ENCODE measurements at regions not wholly inside any gene's neighbourhood (a gene's known extent, or its start where the extent isn't known, plus 50 kb on each side); places are given as distances from the start of the nearest gene placed in this dataset.

- FAIRE-seq (no peak), ATAC-seq (no peak), DNase-seq (ENCODE audit: low spot score) (no peak)
- peaks cover 10% of the 10 kb centered on the region; the same call in 1 of the 2 replicates for H3K9me3 ChIP-seq (ENCODE audit: low read length)
- no peak overlapping the region for H2AFZ ChIP-seq (ENCODE audit: low read length)
- H3K79me2 ChIP-seq (ENCODE audit: insufficient read depth, low read length) = no peaks in the 10 kb centered on the region
- H4K20me1 ChIP-seq (ENCODE audit: insufficient read depth, low read length) = no peaks in the 10 kb centered on the region
- H3K4me1 ChIP-seq (ENCODE audit: insufficient read depth, low read length) = no peaks in the 10 kb centered on the region
- in situ Hi-C loops (cut with HindIII; ENCODE audit: extremely low pct_ligation_motif_present, low pct_unique_long_range_greater_than_20kb) = no loop called here
- intact Hi-C loops (cut with micrococcal nuclease; ENCODE audit: unreplicated experiment) = no loop called here
- BruUV-seq (replicated peaks) = no TSS peak
- no peaks in the 10 kb centered on the region for H3K27me3 ChIP-seq (ENCODE audit: control insufficient read depth in 1 of 2, insufficient read depth in 2 of 2, low read length in 2 of 2)
- no peak overlapping the region for H3K4me2 ChIP-seq (ENCODE audit: low read depth, low read length)
- 0% methylated on average over 2 of the region's 2 CpGs for WGBS (ENCODE audit: low lambda C conversion rate)
- ChIA-PET POLR2A (no interaction called here), CTCF (ENCODE audit: low intra/inter-chr PET ratio, low total read pairs) (no interaction called here)
- no peak overlapping the region for H3K27ac ChIP-seq (ENCODE audit: extremely low read length, insufficient read depth, low read length)
- TF ChIP-seq TRIM24 (CRISPR knock-in tag; IDR thresholded peaks at IDR 0.05) (no peak), PCBP2 (optimal IDR thresholded peaks at IDR 0.05; ENCODE audit: low read depth, low read length, poor library complexity, severe bottlenecking) (peak; percentile 70), HNRNPK (IDR thresholded peaks at IDR 0.05; ENCODE audit: low read depth, low read length, poor library complexity, severe bottlenecking) (peak; percentile 90), CAMTA2 (CRISPR knock-in tag; IDR thresholded peaks at IDR 0.05; ENCODE audit: borderline replicate concordance) (no peak), MNT (IDR thresholded peaks at IDR 0.05) (no peak), IRF2 (CRISPR knock-in tag; IDR thresholded peaks at IDR 0.05) (no peak), PCBP1 (IDR thresholded peaks at IDR 0.05; ENCODE audit: borderline replicate concordance, low read depth, low read length) (0 out of 2 replicates have a peak, but pooled peaks have one; percentile 39), ZBTB26 (CRISPR knock-in tag; IDR thresholded peaks at IDR 0.05; ENCODE audit: borderline replicate concordance) (no peak), ZNF24 (IDR thresholded peaks at IDR 0.05) (no peak), HDAC6 (IDR thresholded peaks at IDR 0.05; ENCODE audit: low read depth, low read length) (no peak), HDAC2 (CRISPR knock-in tag; IDR thresholded peaks at IDR 0.05) (no peak), RARG (CRISPR knock-in tag; IDR thresholded peaks at IDR 0.05; ENCODE audit: low read depth) (no peak), USF2 (IDR thresholded peaks at IDR 0.05; ENCODE audit: low read depth, low read length) (no peak), USF2 (CRISPR knock-in tag; IDR thresholded peaks at IDR 0.05; ENCODE audit: borderline replicate concordance) (no peak), MTF1 (CRISPR knock-in tag; IDR thresholded peaks at IDR 0.05) (no peak), GMEB1 (CRISPR knock-in tag; IDR thresholded peaks at IDR 0.05; ENCODE audit: borderline replicate concordance) (no peak), MYC (CRISPR knock-in tag; IDR thresholded peaks at IDR 0.05; ENCODE audit: borderline replicate concordance) (no peak)
- H3K9ac ChIP-seq (ENCODE audit: insufficient read depth, low read depth, low read length) = no peak overlapping the region
- H3K36me3 ChIP-seq (replicated peaks in 1 of 2; ENCODE audit: control insufficient read depth in 1 of 2, insufficient read depth in 2 of 2, low read length in 2 of 2) = no peaks in the 10 kb centered on the region
- H3K4me3 ChIP-seq (replicated peaks in 1 of 3; ENCODE audit: insufficient read depth in 1 of 3, low read depth in 2 of 3, low read length in 3 of 3) = no peak overlapping the region
Observed at GRCh38 chr2:12882393-12882792, 165.7 kb downstream of the TRIB2 start.

All from HepG2 (cell line).